ENCODE measurements at regions not wholly inside any gene's neighbourhood (a gene's known extent, or its start where the extent isn't known, plus 50 kb on each side); places are given as distances from the start of the nearest gene placed in this dataset.

DNA sequence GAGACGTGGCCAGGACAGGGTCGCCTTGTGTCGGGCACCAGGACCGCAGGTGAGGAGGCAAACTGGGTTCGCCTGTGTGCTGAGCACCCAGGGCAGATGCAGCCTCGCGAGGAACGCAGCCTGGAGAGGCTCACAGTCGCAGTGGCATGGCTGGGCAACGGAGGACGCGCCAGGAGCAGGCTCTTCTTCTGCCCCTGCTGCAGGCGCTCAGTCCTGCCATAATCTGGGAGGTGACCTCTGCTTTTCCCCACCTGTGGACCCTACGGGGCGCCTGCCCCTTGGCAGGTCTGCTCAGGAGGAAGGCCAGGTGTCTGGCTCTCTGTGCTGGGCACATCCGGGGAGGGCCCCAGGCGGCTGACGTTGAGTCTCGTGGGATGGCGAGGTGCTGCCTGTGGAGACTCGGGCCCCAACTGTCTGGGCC is 1136.2 kb downstream of the BRD1 start:
- no peak overlapping the region for H3K27ac ChIP-seq (ENCODE audit: low read length)
- no peaks in the 10 kb centered on the region for H3K36me3 ChIP-seq (ENCODE audit: control insufficient read depth in 1 of 2, insufficient read depth in 2 of 2, low read length in 2 of 2)
- H3K4me1 ChIP-seq (ENCODE audit: control insufficient read depth in 1 of 2, insufficient read depth in 2 of 2, low read length in 2 of 2), result no peaks in the 10 kb centered on the region
- H3K27me3 ChIP-seq (ENCODE audit: low read depth, low read length), result no peaks in the 10 kb centered on the region
- no peaks in the 10 kb centered on the region for H3K9me3 ChIP-seq (ENCODE audit: control insufficient read depth in 1 of 2, low read length in 2 of 2)
- no peak overlapping the region for H3K4me3 ChIP-seq (ENCODE audit: low read depth in 1 of 2, low read length in 2 of 2)

DNA sequence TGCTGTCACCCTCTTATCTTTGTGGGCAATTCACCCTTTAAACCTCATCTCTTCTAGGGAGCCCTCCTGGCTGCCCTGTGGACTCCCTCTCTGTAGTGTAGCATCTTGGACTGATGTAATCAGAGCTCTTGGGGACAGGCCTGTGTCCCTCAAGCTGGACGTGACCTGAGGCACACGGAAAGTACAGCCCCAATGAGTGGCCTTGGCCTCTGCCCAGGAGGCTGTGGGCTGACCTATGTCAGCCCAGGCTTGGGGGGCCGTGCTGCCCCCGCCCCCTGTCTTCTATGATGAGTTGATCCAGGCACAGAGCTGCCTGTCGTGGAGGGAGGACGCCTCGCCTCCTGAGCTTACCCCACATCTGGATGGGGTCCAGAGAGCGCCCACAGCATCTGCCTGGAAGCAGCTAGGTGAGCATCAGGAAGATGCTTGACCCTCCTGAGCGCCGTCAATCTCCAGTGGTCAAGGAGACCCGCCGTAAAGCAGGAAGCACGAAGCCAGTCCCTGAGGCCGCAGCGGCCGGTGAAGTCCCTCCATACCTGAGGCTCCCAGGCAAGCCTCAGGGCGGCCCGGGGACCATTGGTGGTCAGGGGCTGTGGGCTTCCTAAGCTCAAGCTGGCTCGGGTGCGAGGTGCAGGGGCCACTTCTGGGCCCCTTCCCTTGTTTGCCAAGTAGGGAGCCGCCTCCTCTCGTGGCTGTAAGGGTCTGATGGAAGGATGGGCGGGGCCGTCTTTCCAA is 1136.9 kb downstream of the BRD1 start:
- H3K27me3 ChIP-seq (ENCODE audit: low read depth, low read length), result no peaks in the 10 kb centered on the region
- no peaks in the 10 kb centered on the region for H3K9me3 ChIP-seq (ENCODE audit: control insufficient read depth in 1 of 2, low read length in 2 of 2)
- no peaks in the 10 kb centered on the region for H3K36me3 ChIP-seq (ENCODE audit: control insufficient read depth in 1 of 2, insufficient read depth in 2 of 2, low read length in 2 of 2)
- H3K4me1 ChIP-seq (ENCODE audit: control insufficient read depth in 1 of 2, insufficient read depth in 2 of 2, low read length in 2 of 2), result no peaks in the 10 kb centered on the region
- no peak overlapping the region for H3K4me3 ChIP-seq (ENCODE audit: low read depth in 1 of 2, low read length in 2 of 2)
- H3K27ac ChIP-seq (ENCODE audit: low read length), result no peak overlapping the region

DNA sequence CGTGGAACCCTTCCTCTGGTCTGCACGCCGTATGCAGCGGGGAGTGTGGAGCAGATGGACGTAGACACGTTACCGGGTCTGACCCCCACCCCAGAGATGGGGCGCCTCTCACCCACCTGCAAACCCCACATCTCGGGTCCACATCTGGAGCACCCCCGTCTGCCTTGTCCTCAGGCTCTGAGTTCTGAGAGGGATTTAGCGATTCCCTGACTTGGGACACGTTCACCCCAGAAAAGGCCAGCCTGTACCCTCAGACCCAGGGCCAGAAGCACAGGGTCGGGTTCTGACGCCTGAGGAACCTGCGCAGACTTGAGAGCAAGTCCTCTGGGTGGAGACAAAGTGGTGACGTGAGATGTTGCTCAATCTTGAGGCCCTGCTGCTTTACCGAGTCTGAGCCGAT is 1138.5 kb downstream of the BRD1 start:
- Histone ChIP-seq H3K27ac (ENCODE audit: low read length) (no peak overlapping the region), H3K4me1 (ENCODE audit: control insufficient read depth in 1 of 2, insufficient read depth in 2 of 2, low read length in 2 of 2) (no peaks in the 10 kb centered on the region), H3K27me3 (ENCODE audit: low read depth, low read length) (no peaks in the 10 kb centered on the region), H3K36me3 (ENCODE audit: control insufficient read depth in 1 of 2, insufficient read depth in 2 of 2, low read length in 2 of 2) (no peaks in the 10 kb centered on the region), H3K4me3 (ENCODE audit: low read depth in 1 of 2, low read length in 2 of 2) (no peak overlapping the region), H3K9me3 (ENCODE audit: control insufficient read depth in 1 of 2, low read length in 2 of 2) (no peaks in the 10 kb centered on the region)

DNA sequence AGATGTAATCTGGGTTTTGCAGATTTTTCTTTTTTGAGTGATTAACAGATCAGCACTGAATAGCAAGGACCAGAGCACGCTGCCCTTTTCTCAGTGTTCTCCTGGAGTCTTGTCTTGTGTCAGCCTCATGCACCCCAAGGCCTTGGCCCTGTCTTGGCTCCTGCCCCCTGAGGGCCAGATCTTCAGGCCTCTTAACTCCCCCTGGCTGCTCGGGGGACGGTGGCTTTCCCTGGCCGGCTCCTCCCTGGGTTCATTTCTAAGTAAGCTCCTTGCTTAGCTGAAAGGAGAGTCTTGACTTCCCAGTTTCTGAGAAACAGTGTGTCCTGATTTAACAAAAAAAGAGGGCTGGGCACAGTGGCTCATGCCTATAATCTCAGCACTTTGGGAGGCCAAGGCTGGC is 1139.3 kb downstream of the BRD1 start:
- Histone ChIP-seq H3K4me3 (ENCODE audit: low read depth in 1 of 2, low read length in 2 of 2) (no peak overlapping the region), H3K27me3 (ENCODE audit: low read depth, low read length) (no peaks in the 10 kb centered on the region), H3K4me1 (ENCODE audit: control insufficient read depth in 1 of 2, insufficient read depth in 2 of 2, low read length in 2 of 2) (no peaks in the 10 kb centered on the region), H3K27ac (ENCODE audit: low read length) (no peak overlapping the region), H3K9me3 (ENCODE audit: control insufficient read depth in 1 of 2, low read length in 2 of 2) (no peaks in the 10 kb centered on the region), H3K36me3 (ENCODE audit: control insufficient read depth in 1 of 2, insufficient read depth in 2 of 2, low read length in 2 of 2) (no peaks in the 10 kb centered on the region)

DNA sequence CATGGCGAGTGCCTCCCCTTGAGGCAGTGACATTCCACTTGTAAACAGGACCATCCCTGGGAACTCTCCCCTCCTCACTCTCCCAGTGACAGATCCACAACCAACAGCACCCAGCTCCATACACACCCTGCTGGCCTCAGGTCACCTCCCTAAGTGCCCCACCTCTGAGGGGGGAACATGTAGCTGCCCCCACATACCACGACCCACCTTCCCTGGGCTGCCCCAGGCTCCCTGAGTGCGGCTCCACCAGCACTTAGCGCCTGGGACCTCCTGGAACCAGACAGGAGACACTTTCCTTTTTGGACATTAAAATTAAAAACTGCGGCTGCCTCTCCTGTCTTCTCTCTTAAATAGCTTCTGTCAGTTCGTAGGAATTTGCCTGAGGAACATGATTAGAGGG is 1140.1 kb downstream of the BRD1 start:
- Histone ChIP-seq H3K36me3 (ENCODE audit: control insufficient read depth in 1 of 2, insufficient read depth in 2 of 2, low read length in 2 of 2) (no peaks in the 10 kb centered on the region), H3K4me1 (ENCODE audit: control insufficient read depth in 1 of 2, insufficient read depth in 2 of 2, low read length in 2 of 2) (no peaks in the 10 kb centered on the region)

DNA sequence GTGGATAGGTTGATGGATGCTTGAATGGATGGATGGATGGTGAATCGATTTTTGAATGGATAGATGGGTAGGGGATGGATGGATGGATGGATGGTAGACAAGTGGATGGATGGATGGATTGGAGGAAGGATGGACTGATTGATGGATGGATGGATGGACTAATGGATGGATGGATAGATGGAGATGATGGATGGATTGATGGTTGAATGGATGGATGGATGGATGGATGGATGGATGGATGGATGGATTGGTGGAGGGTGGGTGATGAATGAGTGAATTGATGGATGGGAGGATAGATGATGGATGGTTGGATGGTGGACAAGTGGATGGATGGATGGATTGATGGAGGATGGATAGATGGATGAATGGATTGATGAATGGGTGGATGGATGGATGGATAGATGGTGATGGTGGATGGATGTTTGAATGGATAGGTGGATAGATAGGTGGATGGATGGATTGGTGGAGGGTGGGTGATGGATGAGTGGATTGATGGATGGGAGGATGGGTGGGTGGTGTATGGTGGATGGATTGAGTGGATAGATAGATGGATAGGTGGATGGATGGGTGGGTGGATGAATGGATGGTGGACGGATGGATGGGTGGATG is 1140.9 kb downstream of the BRD1 start:
- Histone ChIP-seq H3K36me3 (ENCODE audit: control insufficient read depth in 1 of 2, insufficient read depth in 2 of 2, low read length in 2 of 2) (no peaks in the 10 kb centered on the region), H3K4me3 (ENCODE audit: low read depth in 1 of 2, low read length in 2 of 2) (no peak overlapping the region), H3K4me1 (ENCODE audit: control insufficient read depth in 1 of 2, insufficient read depth in 2 of 2, low read length in 2 of 2) (no peaks in the 10 kb centered on the region), H3K27ac (ENCODE audit: low read length) (no peak overlapping the region), H3K9me3 (ENCODE audit: control insufficient read depth in 1 of 2, low read length in 2 of 2) (no peaks in the 10 kb centered on the region), H3K27me3 (ENCODE audit: low read depth, low read length) (no peaks in the 10 kb centered on the region)

More for the DNA sequence above, 1140.1 kb downstream of the BRD1 start:
- no peak overlapping the region for H3K4me3 ChIP-seq (ENCODE audit: low read depth in 1 of 2, low read length in 2 of 2)
- H3K27me3 ChIP-seq (ENCODE audit: low read depth, low read length), result no peaks in the 10 kb centered on the region
- H3K27ac ChIP-seq (ENCODE audit: low read length), result no peak overlapping the region
- no peaks in the 10 kb centered on the region for H3K9me3 ChIP-seq (ENCODE audit: control insufficient read depth in 1 of 2, low read length in 2 of 2)

DNA sequence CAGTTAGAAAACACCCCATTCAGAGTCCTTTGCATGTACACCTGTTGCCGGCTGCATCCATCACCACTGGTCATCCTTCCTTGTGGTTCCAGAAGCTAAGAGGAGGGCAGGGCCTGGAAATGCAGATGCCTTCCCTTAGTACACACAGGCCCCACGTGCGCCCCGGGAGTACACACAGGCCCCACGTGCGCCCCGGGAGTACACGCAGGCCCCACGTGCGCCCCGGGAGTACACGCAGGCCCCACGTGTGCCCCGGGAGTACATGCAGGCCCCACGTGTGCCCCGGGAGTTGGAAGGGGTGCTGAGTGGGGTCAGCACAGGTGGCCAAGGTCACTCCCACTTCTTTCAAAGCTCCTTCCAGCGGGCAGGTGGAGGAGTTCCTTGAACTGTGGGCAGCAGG is 1141.9 kb downstream of the BRD1 start:
- no peaks in the 10 kb centered on the region for H3K9me3 ChIP-seq (ENCODE audit: control insufficient read depth in 1 of 2, low read length in 2 of 2)
- H3K27ac ChIP-seq (ENCODE audit: low read length), result no peak overlapping the region
- H3K27me3 ChIP-seq (ENCODE audit: low read depth, low read length), result no peaks in the 10 kb centered on the region
- no peaks in the 10 kb centered on the region for H3K36me3 ChIP-seq (ENCODE audit: control insufficient read depth in 1 of 2, insufficient read depth in 2 of 2, low read length in 2 of 2)
- H3K4me3 ChIP-seq (ENCODE audit: low read depth in 1 of 2, low read length in 2 of 2), result no peak overlapping the region
- H3K4me1 ChIP-seq (ENCODE audit: control insufficient read depth in 1 of 2, insufficient read depth in 2 of 2, low read length in 2 of 2), result no peaks in the 10 kb centered on the region

DNA sequence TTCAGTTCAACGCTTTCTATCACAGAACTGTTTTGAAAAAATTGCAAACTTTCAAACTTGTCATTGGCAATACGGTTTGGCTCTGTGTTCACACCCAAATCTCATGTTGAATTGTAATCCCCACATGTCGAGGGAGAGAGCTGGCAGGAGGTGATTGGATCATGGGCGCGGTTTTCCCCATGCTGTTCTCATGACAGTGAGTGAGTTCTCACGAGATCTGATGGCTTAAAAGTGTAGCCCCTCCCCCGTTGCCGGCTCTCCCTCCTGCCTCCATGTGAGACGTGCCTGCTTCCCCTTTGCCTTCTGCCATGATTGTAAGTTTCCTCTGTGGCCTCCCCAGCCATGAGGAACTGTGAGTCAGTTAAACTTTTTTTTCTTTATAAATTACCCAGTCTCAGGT is 1144.0 kb downstream of the BRD1 start:
- H3K4me3 ChIP-seq (ENCODE audit: low read depth in 1 of 2, low read length in 2 of 2), result no peak overlapping the region

DNA sequence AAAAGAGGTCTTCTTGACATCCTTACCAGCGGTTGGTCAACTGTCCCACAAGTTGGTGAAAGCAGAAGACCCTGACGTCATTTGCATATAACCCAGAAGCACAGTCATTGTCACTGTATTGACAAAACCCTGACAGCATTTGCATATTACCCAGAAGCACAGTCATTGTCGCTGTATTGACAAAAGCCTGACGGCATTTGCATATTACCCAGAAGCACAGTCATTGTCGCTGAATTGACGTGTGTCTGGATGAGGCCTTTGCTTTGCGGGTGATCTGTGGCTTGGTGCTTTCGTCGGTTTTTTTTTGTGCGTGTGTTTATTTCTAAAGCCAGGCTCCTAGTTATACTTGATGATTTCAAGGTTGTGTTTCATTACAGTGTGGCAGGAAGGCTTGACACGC is 1145.2 kb downstream of the BRD1 start:
- no peak overlapping the region for H3K27ac ChIP-seq (ENCODE audit: low read length)
- H3K4me1 ChIP-seq (ENCODE audit: control insufficient read depth in 1 of 2, insufficient read depth in 2 of 2, low read length in 2 of 2), result no peaks in the 10 kb centered on the region
- no peak overlapping the region for H3K4me3 ChIP-seq (ENCODE audit: low read depth in 1 of 2, low read length in 2 of 2)
- no peaks in the 10 kb centered on the region for H3K27me3 ChIP-seq (ENCODE audit: low read depth, low read length)
- H3K36me3 ChIP-seq (ENCODE audit: control insufficient read depth in 1 of 2, insufficient read depth in 2 of 2, low read length in 2 of 2), result no peaks in the 10 kb centered on the region
- H3K9me3 ChIP-seq (ENCODE audit: control insufficient read depth in 1 of 2, low read length in 2 of 2), result no peaks in the 10 kb centered on the region

More for the DNA sequence above, 1144.0 kb downstream of the BRD1 start:
- no peaks in the 10 kb centered on the region for H3K36me3 ChIP-seq (ENCODE audit: control insufficient read depth in 1 of 2, insufficient read depth in 2 of 2, low read length in 2 of 2)
- H3K27me3 ChIP-seq (ENCODE audit: low read depth, low read length), result no peaks in the 10 kb centered on the region
- no peak overlapping the region for H3K27ac ChIP-seq (ENCODE audit: low read length)
- no peaks in the 10 kb centered on the region for H3K9me3 ChIP-seq (ENCODE audit: control insufficient read depth in 1 of 2, low read length in 2 of 2)
- no peaks in the 10 kb centered on the region for H3K4me1 ChIP-seq (ENCODE audit: control insufficient read depth in 1 of 2, insufficient read depth in 2 of 2, low read length in 2 of 2)

DNA sequence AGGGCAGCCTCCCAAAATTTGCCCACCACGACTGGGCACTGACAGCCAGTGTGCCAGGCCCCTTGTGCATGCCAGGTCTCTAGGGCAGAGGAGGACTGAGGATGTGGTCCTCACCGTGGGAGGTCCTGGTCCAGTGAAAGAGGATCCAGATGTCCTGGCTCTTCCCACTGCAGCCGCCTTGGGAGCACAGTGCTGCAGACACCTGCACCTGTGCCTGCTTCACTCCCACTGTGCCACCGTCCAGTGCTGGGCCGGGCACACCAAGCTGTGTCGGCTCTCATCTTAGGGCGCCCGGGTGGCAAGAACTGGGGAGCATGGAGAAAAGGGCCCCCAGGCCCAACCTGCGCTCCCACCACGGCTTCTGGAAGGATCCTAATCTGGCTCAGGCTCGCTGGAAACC is 1147.1 kb downstream of the BRD1 start:
- Histone ChIP-seq H3K27me3 (ENCODE audit: low read depth, low read length) (no peaks in the 10 kb centered on the region), H3K36me3 (ENCODE audit: control insufficient read depth in 1 of 2, insufficient read depth in 2 of 2, low read length in 2 of 2) (no peaks in the 10 kb centered on the region), H3K4me1 (ENCODE audit: control insufficient read depth in 1 of 2, insufficient read depth in 2 of 2, low read length in 2 of 2) (no peaks in the 10 kb centered on the region), H3K4me3 (ENCODE audit: low read depth in 1 of 2, low read length in 2 of 2) (no peak overlapping the region), H3K27ac (ENCODE audit: low read length) (no peak overlapping the region), H3K9me3 (ENCODE audit: control insufficient read depth in 1 of 2, low read length in 2 of 2) (no peaks in the 10 kb centered on the region)

DNA sequence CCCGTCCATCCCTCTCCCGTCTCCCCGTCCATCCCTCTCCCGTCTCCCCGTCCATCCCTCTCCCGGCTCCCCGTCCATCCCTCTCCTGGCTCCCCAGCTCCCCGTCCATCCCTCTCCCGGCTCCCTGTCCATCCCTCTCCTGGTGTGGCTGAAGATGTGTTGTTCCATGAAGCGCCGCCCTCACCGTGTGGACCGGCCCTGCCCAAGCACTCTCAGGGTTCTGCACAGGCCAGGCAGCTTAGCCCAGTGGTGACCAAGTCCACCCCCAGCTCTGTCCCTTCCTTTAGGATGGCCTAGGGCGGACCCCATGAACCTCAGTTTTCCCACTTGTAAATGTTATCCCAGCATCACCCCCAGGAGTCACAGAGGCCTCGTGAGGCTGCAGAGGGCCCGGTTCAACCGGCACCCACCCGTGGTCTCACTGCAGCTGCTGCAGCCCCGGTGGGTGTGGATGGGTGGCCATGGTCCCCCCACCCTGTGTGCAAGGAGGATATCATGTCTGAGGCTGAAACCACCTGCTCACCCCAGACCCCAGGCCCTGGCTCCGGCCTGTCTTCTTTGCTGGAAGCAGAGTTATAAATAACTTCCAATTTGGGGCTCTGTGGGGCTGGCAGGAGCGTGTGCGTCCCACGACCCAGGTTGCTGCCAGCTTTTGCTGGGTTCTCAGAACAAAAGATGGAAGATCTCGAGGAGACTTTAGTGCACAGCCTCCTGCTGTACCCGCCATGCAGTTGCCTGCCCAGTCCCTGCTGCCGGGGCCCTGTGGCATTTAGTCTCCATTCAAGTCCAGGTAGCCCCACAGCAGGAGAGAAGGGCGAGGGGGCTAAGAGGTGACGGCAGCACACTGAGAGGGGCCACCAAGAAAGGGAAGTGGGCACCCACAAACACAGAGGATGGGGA is 1147.8 kb downstream of the BRD1 start:
- Histone ChIP-seq H3K4me1 (ENCODE audit: control insufficient read depth in 1 of 2, insufficient read depth in 2 of 2, low read length in 2 of 2) (no peaks in the 10 kb centered on the region), H3K27ac (ENCODE audit: low read length) (no peak overlapping the region), H3K4me3 (ENCODE audit: low read depth in 1 of 2, low read length in 2 of 2) (no peak overlapping the region), H3K9me3 (ENCODE audit: control insufficient read depth in 1 of 2, low read length in 2 of 2) (no peaks in the 10 kb centered on the region), H3K36me3 (ENCODE audit: control insufficient read depth in 1 of 2, insufficient read depth in 2 of 2, low read length in 2 of 2) (no peaks in the 10 kb centered on the region), H3K27me3 (ENCODE audit: low read depth, low read length) (no peaks in the 10 kb centered on the region)

Measured in muscle layer of duodenum (tissue), 2 donors.